Stomach (tissue), 4 donors: ENCODE measurements at regions not wholly inside any gene's neighbourhood (a gene's known extent, or its start where the extent isn't known, plus 50 kb on each side); places are given as distances from the start of the nearest gene placed in this dataset.

ENCODE experiments used
- CTCF ChIP-seq, 7 experiments: fragments of 450-650 bp in 4 of 7; fragments of 200-600 bp in 3 of 7; sonication (generic) in 3 of 7; IDR thresholded peaks; one replicate each; pipeline ENCODE4 v1.5.1; 2016 to 2019; ENCODE audit warnings: antibody characterized with exemption in 7 of 7, control low read depth in 2 of 7, mild to moderate bottlenecking in 1 of 7
- POLR2A ChIP-seq, 4 donors: fragments of 450-650 bp; IDR thresholded peaks; one replicate each; pipeline ENCODE4 v1.6.1; 2016; ENCODE audit warnings: antibody characterized with exemption in 4 of 4, control low read depth in 2 of 4, mild to moderate bottlenecking in 1 of 4, moderate library complexity in 1 of 4

GRCh38 chr6:9566096-9566495, 848.8 kb downstream of the TFAP2A start:
- no peak for TF ChIP-seq CTCF (IDR thresholded peaks at IDR 0.05)
- no peak for TF ChIP-seq POLR2A (IDR thresholded peaks at IDR 0.05)
